Activated CD4-positive, alpha-beta T cell treated with anti-CD3 and anti-CD28 coated beads, Interleukin-10, Interleukin-2, amounts not matched to agents 100 ng/mL and 50 ng/mL, durations not matched to agents 16 hours and 8 hours (primary cell): ENCODE measurements at regions not wholly inside any gene's neighbourhood (a gene's known extent, or its start where the extent isn't known, plus 50 kb on each side); places are given as distances from the start of the nearest gene placed in this dataset.

Experiments
- DNase-seq: peaks from one replicate; pipeline ENCODE4 v3.0.0-alpha.2; 2020

- DNase-seq: no peak
These were observed 64.8 kb upstream of the PPM1J start for GRCh38 chr1:112779665-112780526.

- DNase-seq: no peak
These were observed 63.0 kb upstream of the PPM1J start for GRCh38 chr1:112778137-112778536.

- DNase-seq: no peak
These were observed 61.6 kb upstream of the PPM1J start for GRCh38 chr1:112776688-112777087.

GRCh38 chr1:112772781-112773180 is 57.6 kb upstream of the PPM1J start:
- DNase-seq: no peak

- DNase-seq: no peak
These were observed 55.6 kb upstream of the PPM1J start for GRCh38 chr1:112770724-112771123.

- DNase-seq: no peak
These were observed 54.5 kb upstream of the PPM1J start for GRCh38 chr1:112769611-112770010.

- peak; percentile 9 for DNase-seq
These were observed 52.5 kb upstream of the PPM1J start for GRCh38 chr1:112767646-112768045.
